GM10266 (cell line): ENCODE measurements at regions not wholly inside any gene's neighbourhood (a gene's known extent, or its start where the extent isn't known, plus 50 kb on each side); places are given as distances from the start of the nearest gene placed in this dataset.

Experiments
- DNase-seq: peaks from one replicate; pipeline ENCODE4 v3.0.0; 2012; ENCODE audit errors: extremely low spot score
- TF ChIP-seq, protein P1 (sequence below): IDR thresholded peaks from 2 replicates; pipeline ENCODE4 v1.5.1; 2012; ENCODE audit warnings: mild to moderate bottlenecking, low read depth; ENCODE audit not compliant: control insufficient read depth, insufficient read depth; ENCODE audit errors: missing control alignments

- no peak for DNase-seq
- TF ChIP-seq, protein P1, sequence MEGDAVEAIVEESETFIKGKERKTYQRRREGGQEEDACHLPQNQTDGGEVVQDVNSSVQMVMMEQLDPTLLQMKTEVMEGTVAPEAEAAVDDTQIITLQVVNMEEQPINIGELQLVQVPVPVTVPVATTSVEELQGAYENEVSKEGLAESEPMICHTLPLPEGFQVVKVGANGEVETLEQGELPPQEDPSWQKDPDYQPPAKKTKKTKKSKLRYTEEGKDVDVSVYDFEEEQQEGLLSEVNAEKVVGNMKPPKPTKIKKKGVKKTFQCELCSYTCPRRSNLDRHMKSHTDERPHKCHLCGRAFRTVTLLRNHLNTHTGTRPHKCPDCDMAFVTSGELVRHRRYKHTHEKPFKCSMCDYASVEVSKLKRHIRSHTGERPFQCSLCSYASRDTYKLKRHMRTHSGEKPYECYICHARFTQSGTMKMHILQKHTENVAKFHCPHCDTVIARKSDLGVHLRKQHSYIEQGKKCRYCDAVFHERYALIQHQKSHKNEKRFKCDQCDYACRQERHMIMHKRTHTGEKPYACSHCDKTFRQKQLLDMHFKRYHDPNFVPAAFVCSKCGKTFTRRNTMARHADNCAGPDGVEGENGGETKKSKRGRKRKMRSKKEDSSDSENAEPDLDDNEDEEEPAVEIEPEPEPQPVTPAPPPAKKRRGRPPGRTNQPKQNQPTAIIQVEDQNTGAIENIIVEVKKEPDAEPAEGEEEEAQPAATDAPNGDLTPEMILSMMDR = no peak
Observed at GRCh38 chr1:192022827-192023226, 135.4 kb upstream of the RGS18 start.

GRCh38 chr1:192024881-192025280 lies 133.4 kb upstream of the RGS18 start:
- no peak for DNase-seq
- TF ChIP-seq, protein P1 = no peak

GRCh38 chr1:192038567-192038966 lies 119.7 kb upstream of the RGS18 start:
- TF ChIP-seq, protein P1 = no peak
- DNase-seq = no peak

- no peak for DNase-seq
- TF ChIP-seq, protein P1 = no peak
Observed at GRCh38 chr1:192045131-192045530, 113.1 kb upstream of the RGS18 start.

DNA sequence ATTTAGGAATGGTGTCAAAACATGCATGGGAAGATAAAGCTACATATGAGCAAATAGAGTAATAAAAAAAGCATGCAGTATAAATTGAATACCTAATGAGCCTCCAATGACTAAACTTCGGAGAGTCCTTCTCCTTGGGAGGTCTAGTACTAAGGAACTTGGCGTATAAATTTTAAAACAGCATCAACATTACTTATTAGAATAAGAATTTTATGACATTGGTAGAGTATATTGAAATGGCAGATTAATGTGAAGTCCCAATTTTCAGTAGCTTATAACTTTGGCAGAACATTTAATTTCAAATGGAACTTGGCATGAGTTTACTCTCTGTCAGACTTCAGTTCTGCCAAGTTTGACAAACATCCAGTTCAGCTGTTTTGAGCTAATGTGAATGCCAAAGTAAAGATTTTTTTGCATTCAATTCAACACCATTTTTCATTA lies 104.7 kb upstream of the RGS18 start:
- TF ChIP-seq, protein P1 = no peak
- DNase-seq = no peak

- DNase-seq = no peak
- TF ChIP-seq, protein P1 = no peak
Observed at GRCh38 chr1:192057766-192058165, 100.5 kb upstream of the RGS18 start.

DNA sequence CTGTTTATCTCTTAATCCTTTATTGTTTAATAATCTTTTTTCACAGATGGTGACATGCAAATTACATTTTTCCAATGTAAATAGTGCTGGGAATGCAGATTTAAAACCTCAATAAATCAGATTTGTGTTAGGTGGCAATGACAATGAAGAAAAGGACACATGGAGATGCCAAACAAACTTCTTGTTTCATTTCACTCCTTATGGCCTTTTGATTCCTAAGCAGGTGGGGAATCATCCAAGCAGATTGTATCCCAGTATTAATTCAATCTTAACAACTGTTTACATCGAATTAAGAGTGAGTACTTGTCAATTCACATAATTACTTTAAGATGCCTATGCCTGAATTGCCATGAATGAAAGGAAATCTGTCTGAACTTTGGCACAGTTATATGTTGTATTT lies 98.9 kb upstream of the RGS18 start:
- TF ChIP-seq, protein P1 = no peak
- no peak for DNase-seq
